ENCODE measurements at regions not wholly inside any gene's neighbourhood (a gene's known extent, or its start where the extent isn't known, plus 50 kb on each side); places are given as distances from the start of the nearest gene placed in this dataset.

GRCh38 chr2:212871597-212871996 lies 279.8 kb downstream of the IKZF2 start:
- DNase-seq (ENCODE audit: low spot score) = no peak

- DNase-seq (ENCODE audit: low spot score) = no peak
Observed at GRCh38 chr2:212864186-212864585, 287.2 kb downstream of the IKZF2 start.

- DNase-seq (ENCODE audit: low spot score) = peak; percentile 76
Observed at GRCh38 chr2:212863185-212863588, 288.2 kb downstream of the IKZF2 start.

GRCh38 chr2:212858496-212858895 lies 292.9 kb downstream of the IKZF2 start:
- no peak for DNase-seq (ENCODE audit: low spot score)

GRCh38 chr2:212854771-212855170 lies 296.6 kb downstream of the IKZF2 start:
- no peak for DNase-seq (ENCODE audit: low spot score)

GRCh38 chr2:212854116-212854515 lies 297.3 kb downstream of the IKZF2 start:
- no peak for DNase-seq (ENCODE audit: low spot score)

GRCh38 chr2:212845941-212846340 lies 305.5 kb downstream of the IKZF2 start:
- DNase-seq (ENCODE audit: low spot score) = no peak

- DNase-seq (ENCODE audit: low spot score) = peak; percentile 7
Observed at GRCh38 chr2:212843409-212844199, 305.0 kb upstream of the ERBB4 start.

- no peak for DNase-seq (ENCODE audit: low spot score)
Observed at GRCh38 chr2:212842544-212843185, 304.1 kb upstream of the ERBB4 start.

- no peak for DNase-seq (ENCODE audit: low spot score)
Observed at GRCh38 chr2:212841460-212841859, 302.9 kb upstream of the ERBB4 start.

- DNase-seq (ENCODE audit: low spot score) = no peak
Observed at GRCh38 chr2:212832211-212833195, 293.9 kb upstream of the ERBB4 start.

- no peak for DNase-seq (ENCODE audit: low spot score)
Observed at GRCh38 chr2:212831671-212832199, 293.1 kb upstream of the ERBB4 start.

GRCh38 chr2:212816267-212816666 lies 277.7 kb upstream of the ERBB4 start:
- no peak for DNase-seq (ENCODE audit: low spot score)

GRCh38 chr2:212815453-212815852 lies 276.9 kb upstream of the ERBB4 start:
- no peak for DNase-seq (ENCODE audit: low spot score)

- no peak for DNase-seq (ENCODE audit: low spot score)
Observed at GRCh38 chr2:212814941-212815340, 276.3 kb upstream of the ERBB4 start.

- DNase-seq (ENCODE audit: low spot score) = no peak
Observed at GRCh38 chr2:212811921-212812320, 273.3 kb upstream of the ERBB4 start.

- no peak for DNase-seq (ENCODE audit: low spot score)
Observed at GRCh38 chr2:212811036-212811805, 272.6 kb upstream of the ERBB4 start.

GRCh38 chr2:212797484-212798205 lies 259.0 kb upstream of the ERBB4 start:
- no peak for DNase-seq (ENCODE audit: low spot score)

- DNase-seq (ENCODE audit: low spot score) = no peak
Observed at GRCh38 chr2:212794471-212794870, 255.9 kb upstream of the ERBB4 start.

- no peak for DNase-seq (ENCODE audit: low spot score)
Observed at GRCh38 chr2:212791569-212791968, 253.0 kb upstream of the ERBB4 start.

All from HT-29 (cell line).